ENCODE measurements at regions not wholly inside any gene's neighbourhood (a gene's known extent, or its start where the extent isn't known, plus 50 kb on each side); places are given as distances from the start of the nearest gene placed in this dataset.

GRCh38 chr20:24081077-24081476 lies 92.5 kb upstream of the GGTLC1 start:
- Histone ChIP-seq H3K27me3 (ENCODE audit: control insufficient read depth, insufficient read depth, low read length) (no peaks in the 10 kb centered on the region), H3K9me3 (ENCODE audit: control insufficient read depth, insufficient read depth, low read depth, low read length) (no peaks in the 10 kb centered on the region), H3K4me3 (replicated peaks in 1 of 4; ENCODE audit: control extremely low read depth in 1 of 4, insufficient read depth in 1 of 4, low read depth in 3 of 4, low read length in 4 of 4) (no peak overlapping the region), H3K79me2 (ENCODE audit: control insufficient read depth, insufficient read depth, low read length) (no peaks in the 10 kb centered on the region), H4K20me1 (ENCODE audit: control insufficient read depth, extremely low read depth, insufficient read depth, low read length) (no peaks in the 10 kb centered on the region), H3K4me1 (ENCODE audit: control insufficient read depth, extremely low read depth, insufficient read depth, low read length) (no peaks in the 10 kb centered on the region), H3K9ac (ENCODE audit: insufficient read depth, low read length) (no peak overlapping the region), H3K36me3 (ENCODE audit: control insufficient read depth, insufficient read depth, low read length) (no peaks in the 10 kb centered on the region), H2AFZ (ENCODE audit: low read length) (no peak overlapping the region), H3K27ac (ENCODE audit: insufficient read depth, low read length) (no peak overlapping the region), H3K4me2 (ENCODE audit: extremely low read depth, insufficient read depth, low read length) (no peak overlapping the region)
- DNase-seq (ENCODE audit: low read depth in 2 of 2): no peak
- TF ChIP-seq EZH2 (IDR thresholded peaks at IDR 0.05; ENCODE audit: low read length, missing control alignments) (no peak), CTCF (conservative IDR thresholded peaks at IDR 0.05 in 1 of 2, IDR thresholded peaks at IDR 0.05 in 1 of 2; ENCODE audit: low read depth in 1 of 2, low read length in 2 of 2) (no peak)

- H3K9me3 ChIP-seq (ENCODE audit: control insufficient read depth, insufficient read depth, low read depth, low read length): no peaks in the 10 kb centered on the region
- H3K9ac ChIP-seq (ENCODE audit: insufficient read depth, low read length): no peak overlapping the region
- H2AFZ ChIP-seq (ENCODE audit: low read length): no peak overlapping the region
- no peaks in the 10 kb centered on the region for H4K20me1 ChIP-seq (ENCODE audit: control insufficient read depth, extremely low read depth, insufficient read depth, low read length)
- no peak overlapping the region for H3K27ac ChIP-seq (ENCODE audit: insufficient read depth, low read length)
- no peaks in the 10 kb centered on the region for H3K4me1 ChIP-seq (ENCODE audit: control insufficient read depth, extremely low read depth, insufficient read depth, low read length)
- H3K4me3 ChIP-seq (replicated peaks in 1 of 4; ENCODE audit: control extremely low read depth in 1 of 4, insufficient read depth in 1 of 4, low read depth in 3 of 4, low read length in 4 of 4): no peak overlapping the region
- no peaks in the 10 kb centered on the region for H3K27me3 ChIP-seq (ENCODE audit: control insufficient read depth, insufficient read depth, low read length)
- no peaks in the 10 kb centered on the region for H3K79me2 ChIP-seq (ENCODE audit: control insufficient read depth, insufficient read depth, low read length)
- no peak for DNase-seq (ENCODE audit: low read depth in 2 of 2)
- H3K4me2 ChIP-seq (ENCODE audit: extremely low read depth, insufficient read depth, low read length): no peak overlapping the region
- TF ChIP-seq EZH2 (IDR thresholded peaks at IDR 0.05; ENCODE audit: low read length, missing control alignments): no peak
- TF ChIP-seq CTCF (conservative IDR thresholded peaks at IDR 0.05 in 1 of 2, IDR thresholded peaks at IDR 0.05 in 1 of 2; ENCODE audit: low read depth in 1 of 2, low read length in 2 of 2): no peak
- no peaks in the 10 kb centered on the region for H3K36me3 ChIP-seq (ENCODE audit: control insufficient read depth, insufficient read depth, low read length)
Measured at GRCh38 chr20:24079661-24080412, 91.3 kb upstream of the GGTLC1 start.

- H3K79me2 ChIP-seq (ENCODE audit: control insufficient read depth, insufficient read depth, low read length): no peaks in the 10 kb centered on the region
- no peak overlapping the region for H3K27ac ChIP-seq (ENCODE audit: insufficient read depth, low read length)
- TF ChIP-seq EZH2 (IDR thresholded peaks at IDR 0.05; ENCODE audit: low read length, missing control alignments) (no peak), CTCF (conservative IDR thresholded peaks at IDR 0.05 in 1 of 2, IDR thresholded peaks at IDR 0.05 in 1 of 2; ENCODE audit: low read depth in 1 of 2, low read length in 2 of 2) (no peak)
- H3K4me1 ChIP-seq (ENCODE audit: control insufficient read depth, extremely low read depth, insufficient read depth, low read length): no peaks in the 10 kb centered on the region
- no peaks in the 10 kb centered on the region for H4K20me1 ChIP-seq (ENCODE audit: control insufficient read depth, extremely low read depth, insufficient read depth, low read length)
- no peak overlapping the region for H2AFZ ChIP-seq (ENCODE audit: low read length)
- H3K4me2 ChIP-seq (ENCODE audit: extremely low read depth, insufficient read depth, low read length): no peak overlapping the region
- no peaks in the 10 kb centered on the region for H3K36me3 ChIP-seq (ENCODE audit: control insufficient read depth, insufficient read depth, low read length)
- H3K4me3 ChIP-seq (replicated peaks in 1 of 4; ENCODE audit: control extremely low read depth in 1 of 4, insufficient read depth in 1 of 4, low read depth in 3 of 4, low read length in 4 of 4): no peak overlapping the region
- no peaks in the 10 kb centered on the region for H3K27me3 ChIP-seq (ENCODE audit: control insufficient read depth, insufficient read depth, low read length)
- no peak overlapping the region for H3K9ac ChIP-seq (ENCODE audit: insufficient read depth, low read length)
- no peaks in the 10 kb centered on the region for H3K9me3 ChIP-seq (ENCODE audit: control insufficient read depth, insufficient read depth, low read depth, low read length)
- DNase-seq (ENCODE audit: low read depth in 2 of 2): no peak
Measured at GRCh38 chr20:24077145-24077544, 88.6 kb upstream of the GGTLC1 start.
